Endothelial cell of umbilical vein (primary cell): ENCODE measurements at regions not wholly inside any gene's neighbourhood (a gene's known extent, or its start where the extent isn't known, plus 50 kb on each side); places are given as distances from the start of the nearest gene placed in this dataset.

ENCODE experiments used
- BruUV-seq: library from RNA; stranded (reverse); fragments of 400-500 nt; replicated peaks from 2 replicates; lab custom pipeline; 2021; lab: Mats Ljungman, UMichigan
- CTCF ChIA-PET: fragments of 300-600, 350-600 bp; sonication (Branson Sonifier 250); formaldehyde crosslinking; loops from one replicate; lab custom pipeline; 2021; ENCODE audit warnings: antibody characterized with exemption, inconsistent platforms; lab: Charles Lee
- POLR2A ChIA-PET: fragments of 300-600, 350-600 bp; sonication (Branson Sonifier 250); formaldehyde crosslinking; loops from one replicate; lab custom pipeline; 2021; ENCODE audit warnings: antibody characterized with exemption, inconsistent platforms; lab: Charles Lee
- DNase-seq: peaks from one replicate; pipeline ENCODE4 v3.0.0-alpha.2; 2011; ENCODE audit warnings: low read depth, low spot score
- FAIRE-seq: peaks from 2 replicates; lab custom pipeline; 2011; peaks lifted over from hg19 to GRCh38; lab: Jason Lieb, UNC
- H2AFZ ChIP-seq: 2 replicates; pipeline ENCODE4 v1.6.0; 2012; ENCODE audit warnings: low read depth, low read length, control low read depth, inconsistent platforms
- H3K27ac ChIP-seq: 2 replicates; pipeline ENCODE4 v1.5.1; 2011; ENCODE audit warnings: low read depth, mild to moderate bottlenecking, control low read depth, low read length, moderate library complexity; ENCODE audit not compliant: insufficient read depth
- H3K27me3 ChIP-seq, 2 experiments: 2 replicates each; pipeline versions ENCODE4 v1.6.0 to v1.6.1; 2011; ENCODE audit warnings: low read length in 2 of 2, mixed read lengths in 1 of 2; ENCODE audit not compliant: control insufficient read depth in 2 of 2, insufficient read depth in 2 of 2
- H3K36me3 ChIP-seq, 2 experiments: 2 replicates in 1 of 2; 3 replicates in 1 of 2; pipeline ENCODE4 v1.5.1; 2011; ENCODE audit warnings: low read length in 2 of 2, mild to moderate bottlenecking in 1 of 2, moderate library complexity in 1 of 2; ENCODE audit not compliant: control insufficient read depth in 2 of 2, insufficient read depth in 2 of 2; ENCODE audit errors: extremely low read depth in 1 of 2
- H3K4me1 ChIP-seq: 3 replicates; pipeline ENCODE4 v1.5.1; 2011; ENCODE audit warnings: mild to moderate bottlenecking, low read length; ENCODE audit not compliant: control insufficient read depth, insufficient read depth; ENCODE audit errors: extremely low read depth
- H3K4me2 ChIP-seq: 2 replicates; pipeline ENCODE4 v1.6.1; 2011; ENCODE audit warnings: low read length, control low read depth, mixed read lengths; ENCODE audit not compliant: insufficient read depth
- H3K4me3 ChIP-seq, 3 experiments: fragments of 200-600 bp in 1 of 3; sonication (generic), shearing (Covaris generic) in 1 of 3; replicated peaks in 1 of 3; 2 replicates each; pipeline ENCODE4 v1.5.1; 2011 to 2016; ENCODE audit warnings: control low read depth in 3 of 3, low read length in 3 of 3, mild to moderate bottlenecking in 2 of 3, inconsistent platforms in 1 of 3, low read depth in 1 of 3, moderate library complexity in 1 of 3; ENCODE audit not compliant: insufficient read depth in 1 of 3
- H3K79me2 ChIP-seq: 2 replicates; pipeline ENCODE4 v1.6.0; 2012; ENCODE audit warnings: low read length, inconsistent platforms; ENCODE audit not compliant: control insufficient read depth, insufficient read depth
- H3K9ac ChIP-seq: replicated peaks from 2 replicates; pipeline ENCODE3; 2011; ENCODE audit warnings: low read length, control low read depth; ENCODE audit not compliant: insufficient read depth; ENCODE audit errors: extremely low read depth
- H3K9me1 ChIP-seq: replicated peaks from 3 replicates; pipeline ENCODE4 v1.6.0; 2011; ENCODE audit warnings: mild to moderate bottlenecking, low read length; ENCODE audit not compliant: control insufficient read depth, insufficient read depth; ENCODE audit errors: extremely low read depth
- H3K9me3 ChIP-seq: replicated peaks from 2 replicates; pipeline ENCODE4 v1.5.1; 2012; ENCODE audit warnings: low read length, inconsistent platforms; ENCODE audit not compliant: control insufficient read depth, insufficient read depth
- H4K20me1 ChIP-seq: replicated peaks from 2 replicates; pipeline ENCODE3; 2011; ENCODE audit warnings: mild to moderate bottlenecking, low read length; ENCODE audit not compliant: control insufficient read depth, insufficient read depth; ENCODE audit errors: extremely low read depth
- CTCF ChIP-seq, 2 donors: IDR thresholded peaks; 1 replicate in 1 of 2; 2 replicates in 1 of 2; pipeline ENCODE4 v1.5.1; 2011; ENCODE audit warnings: low read length in 2 of 2, mild to moderate bottlenecking in 2 of 2, moderate library complexity in 2 of 2, control low read depth in 1 of 2, inconsistent platforms in 1 of 2, low read depth in 1 of 2; ENCODE audit not compliant: insufficient read depth in 1 of 2; ENCODE audit errors: extremely low read depth in 1 of 2
- EZH2 ChIP-seq: IDR thresholded peaks from 2 replicates; pipeline ENCODE4 v1.6.1; 2012; ENCODE audit warnings: borderline replicate concordance, low read depth, mild to moderate bottlenecking, moderate library complexity, low read length, inconsistent platforms; ENCODE audit not compliant: severe bottlenecking
- FOS ChIP-seq: IDR thresholded peaks from 2 replicates; pipeline ENCODE4 v1.6.1; 2011; ENCODE audit warnings: mild to moderate bottlenecking, low read length, moderate library complexity, borderline replicate concordance; ENCODE audit not compliant: insufficient read depth
- GATA2 ChIP-seq: IDR thresholded peaks from 2 replicates; pipeline ENCODE4 v1.7.0; 2011; ENCODE audit warnings: low read depth, mild to moderate bottlenecking, moderate library complexity, mixed read lengths, low read length; ENCODE audit not compliant: insufficient read length, insufficient read depth
- JUN ChIP-seq: IDR thresholded peaks from 2 replicates; pipeline ENCODE4 v1.6.1; 2011; ENCODE audit warnings: borderline replicate concordance, low read depth; ENCODE audit not compliant: insufficient read length, insufficient read depth
- MAX ChIP-seq: IDR thresholded peaks from 2 replicates; pipeline ENCODE4 v1.6.1; 2011; ENCODE audit not compliant: insufficient read depth, insufficient read length
- MYC ChIP-seq: IDR thresholded peaks from one replicate; pipeline ENCODE4 v1.6.1; 2011; ENCODE audit warnings: mild to moderate bottlenecking, low read depth, low read length
- POLR2A ChIP-seq: IDR thresholded peaks from 2 replicates; pipeline ENCODE4 v1.6.1; 2012; ENCODE audit warnings: low read depth, mild to moderate bottlenecking, control low read depth, low read length
- POLR2AphosphoS5 ChIP-seq: IDR thresholded peaks from 2 replicates; pipeline ENCODE4 v1.6.1; 2012; ENCODE audit warnings: low read depth, mild to moderate bottlenecking, control low read depth, low read length, moderate library complexity; ENCODE audit not compliant: insufficient read depth
- dilution Hi-C: fragments of 300-500 bp; cut with MboI; formaldehyde crosslinking; loops from one replicate; pipeline ENCODE4 v1.15.0; 2019; ENCODE audit warnings: low sequenced_read_pairs; ENCODE audit not compliant: extremely low pct_ligation_motif_present
- intact Hi-C: fragments of 100-400 bp; cut with micrococcal nuclease; formaldehyde crosslinking; loops from one replicate; pipeline ENCODE4 v1.10.0; 2022

GRCh38 chr11:130749216-130749615, 167.1 kb downstream of the SNX19 start:
- intact Hi-C loops (no loop called here), dilution Hi-C loops (no loop called here)
- no peaks in the 10 kb centered on the region for H4K20me1 ChIP-seq
- no peak for DNase-seq
- FAIRE-seq: no peak
- no peak overlapping the region for H3K4me3 ChIP-seq
- no peaks in the 10 kb centered on the region for H3K36me3 ChIP-seq
- ChIA-PET CTCF (no interaction called here), POLR2A (no interaction called here)
- H2AFZ ChIP-seq: no peak overlapping the region
- BruUV-seq: no TSS peak
- H3K9me1 ChIP-seq: no peaks in the 10 kb centered on the region
- no peak overlapping the region for H3K9ac ChIP-seq
- H3K4me1 ChIP-seq: no peaks in the 10 kb centered on the region
- no peak overlapping the region for H3K27ac ChIP-seq
- no peak overlapping the region for H3K4me2 ChIP-seq
- no peaks in the 10 kb centered on the region for H3K79me2 ChIP-seq
- H3K27me3 ChIP-seq: no peaks in the 10 kb centered on the region
- no peaks in the 10 kb centered on the region for H3K9me3 ChIP-seq
- TF ChIP-seq MAX (no peak), MYC (no peak), CTCF (IDR thresholded peaks at IDR 0.05; ENCODE audit: extremely low read depth in 1 of 2, insufficient read depth in 1 of 2, low read depth in 1 of 2, low read length in 2 of 2) (no peak), JUN (no peak), POLR2A (no peak), POLR2AphosphoS5 (no peak), EZH2 (no peak), FOS (no peak), GATA2 (no peak)
